H9 (cell line): ENCODE measurements at regions not wholly inside any gene's neighbourhood (a gene's known extent, or its start where the extent isn't known, plus 50 kb on each side); places are given as distances from the start of the nearest gene placed in this dataset.

Source experiments
- DNase-seq: peaks from one replicate; pipeline ENCODE4 v3.0.0-alpha.2; 2017
- H2AFZ ChIP-seq: one replicate; pipeline ENCODE4 v1.6.1; 2013; ENCODE audit warnings: mild to moderate bottlenecking, low read length, control low read depth, moderate library complexity
- H2AK5ac ChIP-seq: 2 replicates; pipeline ENCODE4 v1.6.1; 2013; ENCODE audit warnings: low read length, control low read depth, mixed read lengths; ENCODE audit not compliant: insufficient read length
- H2BK120ac ChIP-seq: one replicate; pipeline ENCODE4 v1.6.1; 2013; ENCODE audit warnings: low read depth, mild to moderate bottlenecking, low read length, control low read depth, inconsistent platforms; ENCODE audit not compliant: poor library complexity, severe bottlenecking
- H2BK12ac ChIP-seq: 2 replicates; pipeline ENCODE4 v1.6.1; 2013; ENCODE audit warnings: low read length, control low read depth, mixed read lengths, low read depth; ENCODE audit not compliant: insufficient read length
- H2BK15ac ChIP-seq: 2 replicates; pipeline ENCODE4 v1.6.1; 2013; ENCODE audit warnings: low read depth, low read length, control low read depth
- H2BK20ac ChIP-seq: one replicate; pipeline ENCODE4 v1.6.1; 2013; ENCODE audit warnings: low read depth, mild to moderate bottlenecking, low read length, control low read depth, inconsistent platforms; ENCODE audit not compliant: poor library complexity, severe bottlenecking
- H2BK5ac ChIP-seq: 2 replicates; pipeline ENCODE4 v1.6.1; 2013; ENCODE audit warnings: low read length, control low read depth, mixed read lengths; ENCODE audit not compliant: insufficient read length
- H3K14ac ChIP-seq: 2 replicates; pipeline ENCODE4 v1.6.1; 2013; ENCODE audit warnings: low read length, control low read depth; ENCODE audit not compliant: insufficient read depth
- H3K18ac ChIP-seq: 2 replicates; pipeline ENCODE4 v1.6.1; 2013; ENCODE audit warnings: low read depth, mild to moderate bottlenecking, mixed read lengths, low read length, control low read depth; ENCODE audit not compliant: insufficient read length
- H3K23ac ChIP-seq: 2 replicates; pipeline ENCODE4 v1.6.1; 2013; ENCODE audit warnings: low read length, control low read depth, mixed read lengths, low read depth; ENCODE audit not compliant: insufficient read length
- H3K23me2 ChIP-seq: 2 replicates; pipeline ENCODE4 v1.6.1; 2013; ENCODE audit warnings: low read depth, mild to moderate bottlenecking, mixed read lengths, low read length, control low read depth; ENCODE audit not compliant: insufficient read length, poor library complexity, severe bottlenecking
- H3K27ac ChIP-seq: 2 replicates; pipeline ENCODE4 v1.5.1; 2013; ENCODE audit warnings: low read length, control low read depth, mixed read lengths, low read depth; ENCODE audit not compliant: insufficient read length
- H3K27me3 ChIP-seq: 2 replicates; pipeline ENCODE4 v1.6.1; 2013; ENCODE audit warnings: low read length, control low read depth, inconsistent platforms; ENCODE audit not compliant: insufficient read depth
- H3K4ac ChIP-seq: 2 replicates; pipeline ENCODE4 v1.6.1; 2013; ENCODE audit warnings: low read depth, mild to moderate bottlenecking, control low read depth, inconsistent platforms, low read length, moderate library complexity
- H3K4me1 ChIP-seq: 2 replicates; pipeline ENCODE4 v1.6.1; 2013; ENCODE audit warnings: low read length, control low read depth, inconsistent platforms; ENCODE audit not compliant: insufficient read depth
- H3K4me2 ChIP-seq: 2 replicates; pipeline ENCODE4 v1.6.1; 2013; ENCODE audit warnings: low read length, control low read depth, mixed read lengths; ENCODE audit not compliant: insufficient read length, insufficient read depth
- H3K56ac ChIP-seq: 2 replicates; pipeline ENCODE4 v1.6.1; 2013; ENCODE audit warnings: low read depth, mild to moderate bottlenecking, mixed read lengths, low read length, control low read depth; ENCODE audit not compliant: insufficient read length
- H3K79me1 ChIP-seq: 2 replicates; pipeline ENCODE4 v1.6.1; 2013; ENCODE audit warnings: low read depth, mild to moderate bottlenecking, moderate library complexity, low read length, control low read depth, inconsistent platforms; ENCODE audit not compliant: insufficient read depth, poor library complexity, severe bottlenecking
- H3K79me2 ChIP-seq: 2 replicates; pipeline ENCODE4 v1.6.1; 2013; ENCODE audit warnings: low read length, control low read depth, inconsistent platforms; ENCODE audit not compliant: insufficient read depth
- H3K9ac ChIP-seq: 2 replicates; pipeline ENCODE4 v1.6.1; 2013; ENCODE audit warnings: low read length, control low read depth, mixed read lengths; ENCODE audit not compliant: insufficient read length; ENCODE audit errors: extremely low read depth
- H3K9me3 ChIP-seq: one replicate; pipeline ENCODE4 v1.6.1; 2013; ENCODE audit warnings: low read depth, low read length, inconsistent platforms; ENCODE audit not compliant: control insufficient read depth
- H3T11ph ChIP-seq: one replicate; pipeline ENCODE4 v1.6.1; 2013; ENCODE audit warnings: mild to moderate bottlenecking, low read length, control low read depth, inconsistent platforms
- H4K20me1 ChIP-seq: one replicate; pipeline ENCODE4 v1.6.1; 2013; ENCODE audit not compliant: control insufficient read depth, insufficient read length, insufficient read depth
- H4K5ac ChIP-seq: 2 replicates; pipeline ENCODE4 v1.6.1; 2013; ENCODE audit warnings: low read depth, mild to moderate bottlenecking, mixed read lengths, low read length, control low read depth; ENCODE audit not compliant: insufficient read length
- H4K8ac ChIP-seq: replicated peaks from 2 replicates; pipeline ENCODE4 v1.6.1; 2013; ENCODE audit warnings: low read length, control low read depth, mixed read lengths, low read depth; ENCODE audit not compliant: insufficient read length
- H4K91ac ChIP-seq: 2 replicates; pipeline ENCODE4 v1.6.1; 2013; ENCODE audit warnings: low read depth, mild to moderate bottlenecking, moderate library complexity, mixed read lengths, low read length, control low read depth; ENCODE audit not compliant: insufficient read length
- H3K27ac Mint-ChIP-seq, 3 experiments: 2 replicates in 2 of 3; 3 replicates in 1 of 3; pipeline ENCODE4 v1.8.0; 2020 to 2021; ENCODE audit warnings: mixed read lengths in 3 of 3, mild to moderate bottlenecking in 1 of 3, moderate library complexity in 1 of 3
- H3K27me3 Mint-ChIP-seq: 2 replicates; pipeline ENCODE4 v1.8.0; 2021; ENCODE audit warnings: low read depth, mild to moderate bottlenecking, moderate library complexity, mixed read lengths
- H3K36me3 Mint-ChIP-seq, 3 experiments: 2 replicates in 2 of 3; 3 replicates in 1 of 3; pipeline ENCODE4 v1.8.0; 2020 to 2021; ENCODE audit warnings: low read depth in 3 of 3, mixed read lengths in 3 of 3; ENCODE audit not compliant: insufficient read depth in 1 of 3
- H3K4me1 Mint-ChIP-seq, 2 experiments: 2 replicates each; pipeline ENCODE4 v1.8.0; 2020; ENCODE audit warnings: mixed read lengths in 2 of 2
- H3K4me3 Mint-ChIP-seq, 2 experiments: 2 replicates in 1 of 2; 3 replicates in 1 of 2; pipeline ENCODE4 v1.8.0; 2020 to 2021; ENCODE audit warnings: mild to moderate bottlenecking in 2 of 2, mixed read lengths in 2 of 2, moderate library complexity in 1 of 2
- H3K9me3 Mint-ChIP-seq, 2 experiments: 2 replicates in 1 of 2; 3 replicates in 1 of 2; pipeline ENCODE4 v1.8.0; 2020; ENCODE audit warnings: mild to moderate bottlenecking in 2 of 2, mixed read lengths in 2 of 2, moderate library complexity in 1 of 2
- WGBS: extraction: QIAGEN DNeasy Blood & Tissue Kit; methylation state at CpG from one replicate; pipeline ENCODE4 v1.1.7; 2013; ENCODE audit warnings: missing lambda C conversion rate, low lambda C conversion rate, mixed read lengths; ENCODE audit not compliant: insufficient read length; ENCODE audit errors: extremely low coverage; 5-methylcytosine and 5-hydroxymethylcytosine counted together
- TF ChIP-seq, protein P1 (sequence below): fragments of 200-600 bp; sonication (generic); conservative IDR thresholded peaks from 3 replicates; pipeline ENCODE4 v1.8.0; 2021; ENCODE audit warnings: antibody characterized with exemption, mild to moderate bottlenecking

GRCh38 chr1:209421186-209421585, 162.3 kb upstream of the CAMK1G start:
- no peaks in the 10 kb centered on the region; a peak in 1 of 5 replicates for H3K9me3 Mint-ChIP-seq
- Histone ChIP-seq H2AFZ (no peak overlapping the region), H3K79me1 (no peaks in the 10 kb centered on the region), H3K4me1 (peaks cover 2% of the 10 kb centered on the region; the same call in 1 of the 2 replicates), H3K9me3 (no peaks in the 10 kb centered on the region), H3T11ph (no peak overlapping the region), H4K20me1 (no peaks in the 10 kb centered on the region), H2BK15ac (no peak overlapping the region), H3K4me2 (no peak overlapping the region), H3K27ac (no peak overlapping the region), H2BK12ac (no peak overlapping the region), H2AK5ac (no peak overlapping the region), H3K56ac (no peak overlapping the region), H4K91ac (no peak overlapping the region), H3K79me2 (no peaks in the 10 kb centered on the region), H3K23ac (no peak overlapping the region), H2BK5ac (no peak overlapping the region), H3K14ac (no peak overlapping the region), H3K9ac (no peak overlapping the region), H3K18ac (no peak overlapping the region), H4K5ac (no peak overlapping the region), H2BK20ac (no peak overlapping the region), H3K27me3 (peaks cover 7% of the 10 kb centered on the region; the same call in 1 of the 2 replicates), H4K8ac (no peak overlapping the region), H3K4ac (no peak overlapping the region), H2BK120ac (no peak overlapping the region), H3K23me2 (no peaks in the 10 kb centered on the region)
- DNase-seq, result no peak
- peaks cover 13% of the 10 kb centered on the region for H3K27me3 Mint-ChIP-seq
- 0 out of 7 replicates have a peak, but pooled peaks cover 0 to 4% (median 0%) of the 10 kb centered on the region in 3 experiments for H3K36me3 Mint-ChIP-seq
- TF ChIP-seq, protein P1, sequence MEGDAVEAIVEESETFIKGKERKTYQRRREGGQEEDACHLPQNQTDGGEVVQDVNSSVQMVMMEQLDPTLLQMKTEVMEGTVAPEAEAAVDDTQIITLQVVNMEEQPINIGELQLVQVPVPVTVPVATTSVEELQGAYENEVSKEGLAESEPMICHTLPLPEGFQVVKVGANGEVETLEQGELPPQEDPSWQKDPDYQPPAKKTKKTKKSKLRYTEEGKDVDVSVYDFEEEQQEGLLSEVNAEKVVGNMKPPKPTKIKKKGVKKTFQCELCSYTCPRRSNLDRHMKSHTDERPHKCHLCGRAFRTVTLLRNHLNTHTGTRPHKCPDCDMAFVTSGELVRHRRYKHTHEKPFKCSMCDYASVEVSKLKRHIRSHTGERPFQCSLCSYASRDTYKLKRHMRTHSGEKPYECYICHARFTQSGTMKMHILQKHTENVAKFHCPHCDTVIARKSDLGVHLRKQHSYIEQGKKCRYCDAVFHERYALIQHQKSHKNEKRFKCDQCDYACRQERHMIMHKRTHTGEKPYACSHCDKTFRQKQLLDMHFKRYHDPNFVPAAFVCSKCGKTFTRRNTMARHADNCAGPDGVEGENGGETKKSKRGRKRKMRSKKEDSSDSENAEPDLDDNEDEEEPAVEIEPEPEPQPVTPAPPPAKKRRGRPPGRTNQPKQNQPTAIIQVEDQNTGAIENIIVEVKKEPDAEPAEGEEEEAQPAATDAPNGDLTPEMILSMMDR, result no peak
- peaks cover 41 to 59% of the 10 kb centered on the region in 2 experiments for H3K4me1 Mint-ChIP-seq
- WGBS, result no CpG with 5 or more reads among the region's 4 CpGs
- H3K27ac Mint-ChIP-seq, result no peak overlapping the region
- no peak overlapping the region for H3K4me3 Mint-ChIP-seq
